GM23338 (cell line): ENCODE measurements at regions not wholly inside any gene's neighbourhood (a gene's known extent, or its start where the extent isn't known, plus 50 kb on each side); places are given as distances from the start of the nearest gene placed in this dataset.

Source experiments
- ATAC-seq: fragments of 200-7000 bp; cut with Tn5 transposase; 3 replicates; pipeline ENCODE4 v1.9.1; 2020
- DNase-seq: peaks from one replicate; pipeline ENCODE4 v3.0.0-alpha.2; 2015; ENCODE audit warnings: low spot score
- H2AFZ ChIP-seq: fragments of 200-600 bp; sonication (generic); 2 replicates; pipeline ENCODE4 v1.8.0; 2016; ENCODE audit warnings: antibody characterized with exemption, mild to moderate bottlenecking, moderate library complexity
- H3F3A ChIP-seq: fragments of 200-600 bp; sonication (generic); replicated peaks from 2 replicates; pipeline ENCODE4 v1.8.0; 2017; ENCODE audit warnings: antibody characterized with exemption, mixed run types, low read depth
- H3K27ac ChIP-seq: fragments of 200-600 bp; sonication (generic); 2 replicates; pipeline ENCODE4 v1.6.1; 2016; ENCODE audit warnings: low read depth
- H3K27me3 ChIP-seq: fragments of 200-600 bp; sonication (generic); 2 replicates; pipeline ENCODE4 v1.8.0; 2016; ENCODE audit warnings: mild to moderate bottlenecking, mixed run types, moderate library complexity; ENCODE audit not compliant: insufficient read depth
- H3K36me3 ChIP-seq: fragments of 200-600 bp; sonication (generic); 2 replicates; pipeline ENCODE4 v1.8.0; 2016; ENCODE audit warnings: mild to moderate bottlenecking; ENCODE audit not compliant: insufficient read depth
- H3K4me1 ChIP-seq: fragments of 200-600 bp; sonication (generic); 2 replicates; pipeline ENCODE4 v1.8.0; 2016; ENCODE audit warnings: mild to moderate bottlenecking, moderate library complexity; ENCODE audit not compliant: insufficient read depth
- H3K4me2 ChIP-seq: fragments of 200-600 bp; sonication (generic); 2 replicates; pipeline ENCODE4 v1.7.1; 2017; ENCODE audit warnings: mixed run types
- H3K4me3 ChIP-seq: fragments of 200-600 bp; sonication (generic); 2 replicates; pipeline ENCODE4 v1.6.1; 2016; ENCODE audit warnings: mixed run types
- H3K79me2 ChIP-seq: fragments of 200-600 bp; sonication (generic); replicated peaks from 2 replicates; pipeline ENCODE4 v1.8.0; 2017; ENCODE audit warnings: mild to moderate bottlenecking; ENCODE audit not compliant: insufficient read depth
- H3K9me2 ChIP-seq: fragments of 200-600 bp; sonication (generic); 2 replicates; pipeline ENCODE4 v1.8.0; 2017; ENCODE audit not compliant: insufficient read depth
- H4K20me1 ChIP-seq: fragments of 200-600 bp; sonication (generic); replicated peaks from 2 replicates; pipeline ENCODE4 v1.8.0; 2017; ENCODE audit warnings: mild to moderate bottlenecking; ENCODE audit not compliant: insufficient read depth
- H3K27ac Mint-ChIP-seq: 2 replicates; pipeline ENCODE4 v1.8.0; 2020; ENCODE audit warnings: inconsistent platforms, mild to moderate bottlenecking, moderate library complexity, mixed read lengths
- H3K27me3 Mint-ChIP-seq: 3 replicates; pipeline ENCODE4 v1.8.0; 2022; ENCODE audit warnings: low read depth, mild to moderate bottlenecking, moderate library complexity, mixed read lengths, inconsistent platforms; ENCODE audit not compliant: insufficient read depth, poor library complexity
- H3K36me3 Mint-ChIP-seq: 3 replicates; pipeline ENCODE4 v1.8.0; 2021; ENCODE audit warnings: low read depth, mild to moderate bottlenecking, inconsistent platforms, moderate library complexity, mixed read lengths
- H3K4me1 Mint-ChIP-seq: 3 replicates; pipeline ENCODE4 v1.8.0; 2020; ENCODE audit warnings: mild to moderate bottlenecking, inconsistent platforms, mixed read lengths
- H3K4me3 Mint-ChIP-seq: 3 replicates; pipeline ENCODE4 v1.8.0; 2021; ENCODE audit warnings: moderate library complexity, mild to moderate bottlenecking, inconsistent platforms, mixed read lengths
- H3K9me3 Mint-ChIP-seq: 3 replicates; pipeline ENCODE4 v1.8.0; 2020; ENCODE audit warnings: moderate library complexity, mild to moderate bottlenecking, inconsistent platforms, mixed read lengths
- CREB1 ChIP-seq: fragments of 250-450 bp; sonication (Bioruptor Pico); IDR thresholded peaks from 2 replicates; pipeline ENCODE4 v1.5.0; 2020; ENCODE audit warnings: low read depth, mild to moderate bottlenecking, moderate library complexity
- CTCF ChIP-seq, 2 experiments: fragments of 200-600 bp in 1 of 2; sonication (generic) in 1 of 2; conservative IDR thresholded peaks; 2 replicates each; pipeline versions ENCODE4 v1.5.1 to v1.6.1; 2016 to 2017; ENCODE audit warnings: antibody characterized with exemption in 2 of 2, low read depth in 2 of 2, mild to moderate bottlenecking in 2 of 2, moderate library complexity in 1 of 2
- ETS1 ChIP-seq: IDR thresholded peaks from 2 replicates; pipeline ENCODE4 v1.6.1; 2016; ENCODE audit warnings: antibody characterized with exemption
- EZH2 ChIP-seq: fragments of 200-600 bp; sonication (generic); IDR thresholded peaks from one replicate; pipeline ENCODE4 v1.8.0; 2017; ENCODE audit warnings: antibody characterized with exemption, mild to moderate bottlenecking, low read depth; ENCODE audit not compliant: unreplicated experiment
- EZH2phosphoT487 ChIP-seq: fragments of 200-600 bp; sonication (generic); IDR thresholded peaks from one replicate; pipeline ENCODE4 v1.8.1; 2018; ENCODE audit warnings: antibody characterized with exemption; ENCODE audit not compliant: unreplicated experiment
- REST ChIP-seq: IDR thresholded peaks from one replicate; pipeline ENCODE4 v1.6.1; 2018; ENCODE audit warnings: antibody characterized with exemption; ENCODE audit not compliant: unreplicated experiment
- STAT1 ChIP-seq: IDR thresholded peaks from one replicate; pipeline ENCODE4 v1.6.1; 2016; ENCODE audit warnings: antibody characterized with exemption; ENCODE audit not compliant: unreplicated experiment
- ZNF331 ChIP-seq: fragments of 250-450 bp; sonication (Bioruptor Pico); IDR thresholded peaks from 2 replicates; pipeline ENCODE4 v1.5.0; 2020; ENCODE audit warnings: low read depth, mild to moderate bottlenecking, moderate library complexity

- TF ChIP-seq ZNF331 (CRISPR knock-in tag) (no peak), CTCF (conservative IDR thresholded peaks at IDR 0.05; ENCODE audit: low read depth in 2 of 2) (no peak), REST (no peak), STAT1 (no peak), EZH2phosphoT487 (no peak), EZH2 (no peak), ETS1 (no peak), CREB1 (CRISPR knock-in tag) (no peak)
Measured at GRCh38 chr10:126847666-126848065, 57.6 kb upstream of the DOCK1 start (continued).

GRCh38 chr10:126849646-126850045 lies 55.6 kb upstream of the DOCK1 start:
- H3K27ac ChIP-seq = no peak overlapping the region
- H3F3A ChIP-seq = no peaks in the 10 kb centered on the region
- Mint-ChIP-seq H3K27ac (no peak overlapping the region), H3K27me3 (peaks cover 6% of the 10 kb centered on the region), H3K4me1 (no peaks in the 10 kb centered on the region; the same call in 2 of the 3 replicates), H3K36me3 (no peaks in the 10 kb centered on the region), H3K9me3 (no peaks in the 10 kb centered on the region), H3K4me3 (no peak overlapping the region)
- ATAC-seq (no peak), DNase-seq (no peak)
- H4K20me1 ChIP-seq = no peaks in the 10 kb centered on the region
- no peaks in the 10 kb centered on the region for H3K36me3 ChIP-seq
- H3K4me2 ChIP-seq = no peak overlapping the region
- TF ChIP-seq ETS1 (no peak), STAT1 (no peak), ZNF331 (CRISPR knock-in tag) (no peak), EZH2phosphoT487 (no peak)
- no peak overlapping the region for H2AFZ ChIP-seq
- H3K4me3 ChIP-seq = no peak overlapping the region
- H3K4me1 ChIP-seq = no peaks in the 10 kb centered on the region
- no peaks in the 10 kb centered on the region for H3K9me2 ChIP-seq
- no peaks in the 10 kb centered on the region for H3K27me3 ChIP-seq
- no peaks in the 10 kb centered on the region for H3K79me2 ChIP-seq
